ENCODE measurements at regions not wholly inside any gene's neighbourhood (a gene's known extent, or its start where the extent isn't known, plus 50 kb on each side); places are given as distances from the start of the nearest gene placed in this dataset.
"Not testable (repeated sequence)": the region's sequence is repeated elsewhere in the genome, so short reads cannot be mapped to it uniquely, and the experiment has no call there.

GRCh38 chr22:22380098-22381030 lies 128.2 kb downstream of the ZNF280B start:
- WGBS (ENCODE audit: insufficient coverage): 32% methylated on average over 7 of the region's 11 CpGs

GRCh38 chr22:22381292-22381691 lies 127.2 kb downstream of the ZNF280B start:
- not testable (repeated sequence) for H3K4me3 ChIP-seq (ENCODE audit: low read length); DNase-seq; H3K36me3 ChIP-seq (ENCODE audit: control insufficient read depth, insufficient read depth, low read length); H3K27me3 ChIP-seq (ENCODE audit: control insufficient read depth, insufficient read depth, low read length); H3K9me3 ChIP-seq (replicated peaks; ENCODE audit: control insufficient read depth, low read depth, low read length); H3K27ac ChIP-seq (ENCODE audit: low read length); H3K4me1 ChIP-seq (ENCODE audit: control insufficient read depth, insufficient read depth, low read length)
- WGBS (ENCODE audit: insufficient coverage): 73% methylated on average over 2 of the region's 2 CpGs

More at GRCh38 chr22:22380098-22381030, 128.2 kb downstream of the ZNF280B start:
- H3K4me1 ChIP-seq (ENCODE audit: control insufficient read depth, insufficient read depth, low read length): peaks cover 15% of the 10 kb centered on the region
- no peaks in the 10 kb centered on the region for H3K27me3 ChIP-seq (ENCODE audit: control insufficient read depth, insufficient read depth, low read length)
- H3K9me3 ChIP-seq (replicated peaks; ENCODE audit: control insufficient read depth, low read depth, low read length): no peaks in the 10 kb centered on the region
- no peaks in the 10 kb centered on the region for H3K36me3 ChIP-seq (ENCODE audit: control insufficient read depth, insufficient read depth, low read length)
- no peak overlapping the region for H3K4me3 ChIP-seq (ENCODE audit: low read length)
- no peak overlapping the region for H3K27ac ChIP-seq (ENCODE audit: low read length)
- DNase-seq: peak; percentile 56

GRCh38 chr22:22384267-22384666 lies 124.3 kb downstream of the ZNF280B start:
- peaks cover 5% of the 10 kb centered on the region for H3K4me1 ChIP-seq (ENCODE audit: control insufficient read depth, insufficient read depth, low read length)
- no peak overlapping the region for H3K4me3 ChIP-seq (ENCODE audit: low read length)
- H3K36me3 ChIP-seq (ENCODE audit: control insufficient read depth, insufficient read depth, low read length): no peaks in the 10 kb centered on the region
- 62% methylated on average over 2 of the region's 3 CpGs for WGBS (ENCODE audit: insufficient coverage)
- H3K27me3 ChIP-seq (ENCODE audit: control insufficient read depth, insufficient read depth, low read length): peaks cover 3% of the 10 kb centered on the region
- no peak for DNase-seq
- no peaks in the 10 kb centered on the region for H3K9me3 ChIP-seq (replicated peaks; ENCODE audit: control insufficient read depth, low read depth, low read length)
- H3K27ac ChIP-seq (ENCODE audit: low read length): no peak overlapping the region

- Histone ChIP-seq H3K27me3 (ENCODE audit: control insufficient read depth, insufficient read depth, low read length) (peaks cover 3% of the 10 kb centered on the region), H3K9me3 (replicated peaks; ENCODE audit: control insufficient read depth, low read depth, low read length) (no peaks in the 10 kb centered on the region), H3K4me1 (ENCODE audit: control insufficient read depth, insufficient read depth, low read length) (peaks cover 5% of the 10 kb centered on the region), H3K4me3 (ENCODE audit: low read length) (no peak overlapping the region), H3K36me3 (ENCODE audit: control insufficient read depth, insufficient read depth, low read length) (no peaks in the 10 kb centered on the region), H3K27ac (ENCODE audit: low read length) (no peak overlapping the region)
- WGBS (ENCODE audit: insufficient coverage): no CpG with 5 or more reads among the region's 2 CpGs
- no peak for DNase-seq
These were observed 123.8 kb downstream of the ZNF280B start for GRCh38 chr22:22384668-22385244.

- peaks cover 3% of the 10 kb centered on the region for H3K27me3 ChIP-seq (ENCODE audit: control insufficient read depth, insufficient read depth, low read length)
- no peaks in the 10 kb centered on the region for H3K4me1 ChIP-seq (ENCODE audit: control insufficient read depth, insufficient read depth, low read length)
- no peak for DNase-seq
- H3K36me3 ChIP-seq (ENCODE audit: control insufficient read depth, insufficient read depth, low read length): no peaks in the 10 kb centered on the region
- no peaks in the 10 kb centered on the region for H3K9me3 ChIP-seq (replicated peaks; ENCODE audit: control insufficient read depth, low read depth, low read length)
- 43% methylated on average over 1 of the region's 10 CpGs for WGBS (ENCODE audit: insufficient coverage)
- no peak overlapping the region for H3K4me3 ChIP-seq (ENCODE audit: low read length)
- no peak overlapping the region for H3K27ac ChIP-seq (ENCODE audit: low read length)
These were observed 121.7 kb downstream of the ZNF280B start for GRCh38 chr22:22386602-22387385.

GRCh38 chr22:22387386-22387736 lies 121.2 kb downstream of the ZNF280B start:
- Histone ChIP-seq H3K4me1 (ENCODE audit: control insufficient read depth, insufficient read depth, low read length) (no peaks in the 10 kb centered on the region), H3K27ac (ENCODE audit: low read length) (no peak overlapping the region), H3K36me3 (ENCODE audit: control insufficient read depth, insufficient read depth, low read length) (no peaks in the 10 kb centered on the region), H3K9me3 (replicated peaks; ENCODE audit: control insufficient read depth, low read depth, low read length) (no peaks in the 10 kb centered on the region), H3K4me3 (ENCODE audit: low read length) (no peak overlapping the region), H3K27me3 (ENCODE audit: control insufficient read depth, insufficient read depth, low read length) (peaks cover 3% of the 10 kb centered on the region)
- no peak for DNase-seq
- no CpG with 5 or more reads among the region's 1 CpG for WGBS (ENCODE audit: insufficient coverage)

GRCh38 chr22:22388090-22388489 lies 120.5 kb downstream of the ZNF280B start:
- Histone ChIP-seq H3K9me3 (replicated peaks; ENCODE audit: control insufficient read depth, low read depth, low read length) (no peaks in the 10 kb centered on the region), H3K27me3 (ENCODE audit: control insufficient read depth, insufficient read depth, low read length) (peaks cover 3% of the 10 kb centered on the region), H3K36me3 (ENCODE audit: control insufficient read depth, insufficient read depth, low read length) (no peaks in the 10 kb centered on the region), H3K4me1 (ENCODE audit: control insufficient read depth, insufficient read depth, low read length) (no peaks in the 10 kb centered on the region), H3K4me3 (ENCODE audit: low read length) (no peak overlapping the region), H3K27ac (ENCODE audit: low read length) (no peak overlapping the region)
- WGBS (ENCODE audit: insufficient coverage): 51% methylated on average over 5 of the region's 5 CpGs
- no peak for DNase-seq

GRCh38 chr22:22388494-22388893 lies 120.0 kb downstream of the ZNF280B start:
- Histone ChIP-seq H3K4me1 (ENCODE audit: control insufficient read depth, insufficient read depth, low read length) (no peaks in the 10 kb centered on the region), H3K9me3 (replicated peaks; ENCODE audit: control insufficient read depth, low read depth, low read length) (no peaks in the 10 kb centered on the region), H3K27me3 (ENCODE audit: control insufficient read depth, insufficient read depth, low read length) (peaks cover 3% of the 10 kb centered on the region), H3K27ac (ENCODE audit: low read length) (no peak overlapping the region), H3K36me3 (ENCODE audit: control insufficient read depth, insufficient read depth, low read length) (no peaks in the 10 kb centered on the region), H3K4me3 (ENCODE audit: low read length) (no peak overlapping the region)
- DNase-seq: no peak
- 40% methylated on average over 1 of the region's 3 CpGs for WGBS (ENCODE audit: insufficient coverage)

- no peaks in the 10 kb centered on the region for H3K4me1 ChIP-seq (ENCODE audit: control insufficient read depth, insufficient read depth, low read length)
- no peaks in the 10 kb centered on the region for H3K36me3 ChIP-seq (ENCODE audit: control insufficient read depth, insufficient read depth, low read length)
- no peaks in the 10 kb centered on the region for H3K9me3 ChIP-seq (replicated peaks; ENCODE audit: control insufficient read depth, low read depth, low read length)
- no peak overlapping the region for H3K27ac ChIP-seq (ENCODE audit: low read length)
- H3K27me3 ChIP-seq (ENCODE audit: control insufficient read depth, insufficient read depth, low read length): peaks cover 3% of the 10 kb centered on the region
- 71% methylated on average over 2 of the region's 5 CpGs for WGBS (ENCODE audit: insufficient coverage)
- H3K4me3 ChIP-seq (ENCODE audit: low read length): no peak overlapping the region
- DNase-seq: no peak
These were observed 119.1 kb downstream of the ZNF280B start for GRCh38 chr22:22389467-22389866.

GRCh38 chr22:22390989-22391388 lies 117.6 kb downstream of the ZNF280B start:
- no peaks in the 10 kb centered on the region for H3K36me3 ChIP-seq (ENCODE audit: control insufficient read depth, insufficient read depth, low read length)
- no peak overlapping the region for H3K27ac ChIP-seq (ENCODE audit: low read length)
- no peak overlapping the region for H3K4me3 ChIP-seq (ENCODE audit: low read length)
- H3K9me3 ChIP-seq (replicated peaks; ENCODE audit: control insufficient read depth, low read depth, low read length): no peaks in the 10 kb centered on the region
- DNase-seq: no peak
- H3K4me1 ChIP-seq (ENCODE audit: control insufficient read depth, insufficient read depth, low read length): no peaks in the 10 kb centered on the region
- H3K27me3 ChIP-seq (ENCODE audit: control insufficient read depth, insufficient read depth, low read length): peaks cover 3% of the 10 kb centered on the region
- 96% methylated on average over 3 of the region's 4 CpGs for WGBS (ENCODE audit: insufficient coverage)

Data from muscle of leg (tissue), 3 donors.